PC-3 (cell line): ENCODE measurements at regions not wholly inside any gene's neighbourhood (a gene's known extent, or its start where the extent isn't known, plus 50 kb on each side); places are given as distances from the start of the nearest gene placed in this dataset.

Source experiments
- ATAC-seq: fragments of 200-7000 bp; cut with Tn5 transposase; 2 replicates; pipeline ENCODE4 v1.9.1; 2020; ENCODE audit warnings: mild to moderate bottlenecking, moderate library complexity
- BruUV-seq: library from RNA; stranded (reverse); fragments of 400-500 nt; replicated peaks from 2 replicates; lab custom pipeline; 2021; lab: Mats Ljungman, UMichigan
- CTCF ChIA-PET: fragments of 300-600 bp; sonication (Branson Sonifier 250); formaldehyde crosslinking; loops from one replicate; lab custom pipeline; 2022; ENCODE audit warnings: antibody characterized with exemption; lab: Charles Lee
- POLR2A ChIA-PET: fragments of 300-600 bp; sonication (Branson Sonifier 250); formaldehyde crosslinking; loops from one replicate; lab custom pipeline; 2022; ENCODE audit warnings: antibody characterized with exemption; ENCODE audit not compliant: unreplicated experiment; lab: Charles Lee
- DNase-seq: peaks from one replicate; pipeline ENCODE4 v3.0.0-alpha.2; 2015
- H2AFZ ChIP-seq: fragments of 300-600 bp; sonication (generic); 2 replicates; pipeline ENCODE4 v1.6.0; 2016; ENCODE audit warnings: antibody characterized with exemption, low read length
- H3F3A ChIP-seq: fragments of 300-600 bp; sonication (generic); one replicate; pipeline ENCODE4 v1.6.0; 2017; ENCODE audit warnings: antibody characterized with exemption, low read length, control low read depth, mild to moderate bottlenecking; ENCODE audit not compliant: unreplicated experiment
- H3K27ac ChIP-seq: fragments of 300-600 bp; sonication (generic); 2 replicates; pipeline ENCODE4 v1.5.1; 2016; ENCODE audit warnings: mild to moderate bottlenecking, low read length
- H3K27me3 ChIP-seq: fragments of 300-600 bp; sonication (generic); 2 replicates; pipeline ENCODE4 v1.6.1; 2016; ENCODE audit warnings: low read length, mixed read lengths
- H3K36me3 ChIP-seq: fragments of 300-600 bp; sonication (generic); 2 replicates; pipeline ENCODE4 v1.6.1; 2016; ENCODE audit warnings: low read depth, mixed run types, low read length, mixed read lengths
- H3K4me1 ChIP-seq: fragments of 300-600 bp; sonication (generic); 2 replicates; pipeline ENCODE4 v1.5.1; 2016; ENCODE audit warnings: low read length; ENCODE audit not compliant: insufficient read depth
- H3K4me2 ChIP-seq: fragments of 300-600 bp; sonication (generic); 2 replicates; pipeline ENCODE4 v1.6.0; 2016; ENCODE audit warnings: low read length
- H3K4me3 ChIP-seq: fragments of 300-600 bp; sonication (generic); 2 replicates; pipeline ENCODE4 v1.5.1; 2016; ENCODE audit warnings: mild to moderate bottlenecking, low read length, mixed read lengths
- H3K79me2 ChIP-seq: fragments of 300-600 bp; sonication (generic); 2 replicates; pipeline ENCODE4 v1.6.1; 2017; ENCODE audit warnings: low read length, mixed read lengths
- H3K9ac ChIP-seq: fragments of 300-600 bp; sonication (generic); 2 replicates; pipeline ENCODE4 v1.6.0; 2016; ENCODE audit warnings: mild to moderate bottlenecking, low read length
- H3K9me2 ChIP-seq: fragments of 300-600 bp; sonication (generic); replicated peaks from 2 replicates; pipeline ENCODE4 v1.6.1; 2016; ENCODE audit warnings: mixed run types, low read length, mixed read lengths
- H3K9me3 ChIP-seq: fragments of 300-600 bp; sonication (generic); 2 replicates; pipeline ENCODE4 v1.6.1; 2016; ENCODE audit warnings: low read length, mixed read lengths
- H4K20me1 ChIP-seq: fragments of 300-600 bp; sonication (generic); 2 replicates; pipeline ENCODE4 v1.6.1; 2016; ENCODE audit warnings: low read length, mixed read lengths
- CTCF ChIP-seq: fragments of 300-600 bp; sonication (generic); conservative IDR thresholded peaks from 2 replicates; pipeline ENCODE4 v1.5.1; 2017; ENCODE audit warnings: antibody characterized with exemption, low read depth, mild to moderate bottlenecking, low read length
- EZH2 ChIP-seq: fragments of 300-600 bp; sonication (generic); IDR thresholded peaks from one replicate; pipeline ENCODE4 v1.6.1; 2017; ENCODE audit warnings: antibody characterized with exemption, mild to moderate bottlenecking, low read length; ENCODE audit not compliant: unreplicated experiment
- EZH2phosphoT487 ChIP-seq: fragments of 300-600 bp; sonication (generic); IDR thresholded peaks from 2 replicates; pipeline ENCODE4 v1.6.1; 2018; ENCODE audit warnings: mild to moderate bottlenecking, antibody characterized with exemption, low read length, borderline replicate concordance
- intact Hi-C: fragments of 100-400 bp; cut with micrococcal nuclease; formaldehyde crosslinking; loops from 2 replicates; pipeline ENCODE4 v1.9.0; 2023

DNA sequence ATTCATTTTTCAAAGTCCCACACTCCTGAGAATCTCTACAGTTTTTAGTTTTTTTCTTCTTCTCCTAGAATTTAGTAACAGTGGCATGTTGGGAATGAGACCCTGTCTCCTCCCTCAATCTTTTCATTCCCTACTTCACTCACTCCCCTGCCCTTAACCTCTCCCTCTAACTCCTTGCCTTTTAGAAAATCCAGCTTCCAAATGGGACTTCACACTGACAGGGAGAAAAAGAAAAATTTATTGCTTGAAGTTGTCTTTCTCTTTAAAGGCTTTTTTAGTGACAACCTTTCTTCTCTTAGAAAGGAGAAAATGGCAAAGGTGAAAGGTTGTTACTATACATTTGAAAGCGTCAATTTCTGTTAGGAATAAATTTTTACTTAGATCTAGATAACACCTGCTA, 359.2 kb downstream of the CDH7 start:
- no peak overlapping the region for H2AFZ ChIP-seq
- H3F3A ChIP-seq = no peaks in the 10 kb centered on the region
- no peaks in the 10 kb centered on the region; the same call in 1 of the 2 replicates for H3K27me3 ChIP-seq
- no peak overlapping the region for H3K4me2 ChIP-seq
- ChIA-PET POLR2A (no interaction called here), CTCF (no interaction called here)
- no peak for DNase-seq
- H3K27ac ChIP-seq = no peak overlapping the region
- no TSS peak for BruUV-seq
- H3K36me3 ChIP-seq = no peaks in the 10 kb centered on the region
- intact Hi-C loops = no loop called here
- TF ChIP-seq EZH2 (no peak), EZH2phosphoT487 (no peak), CTCF (no peak)
- no peaks in the 10 kb centered on the region for H3K9me3 ChIP-seq
- no peak for ATAC-seq
- H3K79me2 ChIP-seq = no peaks in the 10 kb centered on the region
- no peaks in the 10 kb centered on the region for H3K9me2 ChIP-seq
- H3K4me3 ChIP-seq = no peak overlapping the region
- no peaks in the 10 kb centered on the region for H4K20me1 ChIP-seq
- no peak overlapping the region for H3K9ac ChIP-seq
- H3K4me1 ChIP-seq = no peaks in the 10 kb centered on the region

- CTCF ChIA-PET = no interaction called here
- DNase-seq (no peak), ATAC-seq (no peak)
- H3K4me2 ChIP-seq = no peak overlapping the region
- H2AFZ ChIP-seq = no peak overlapping the region
- no peak overlapping the region for H3K9ac ChIP-seq
- H3K4me3 ChIP-seq = no peak overlapping the region
- H3K9me3 ChIP-seq = no peaks in the 10 kb centered on the region
- BruUV-seq = no TSS peak
- no peaks in the 10 kb centered on the region for H3K4me1 ChIP-seq
- no peaks in the 10 kb centered on the region for H3K9me2 ChIP-seq
- H3K27me3 ChIP-seq = no peaks in the 10 kb centered on the region
- H3K36me3 ChIP-seq = no peaks in the 10 kb centered on the region
- H3F3A ChIP-seq = no peaks in the 10 kb centered on the region
- no peaks in the 10 kb centered on the region for H4K20me1 ChIP-seq
- no peaks in the 10 kb centered on the region for H3K79me2 ChIP-seq
- POLR2A ChIA-PET = no interaction called here
- H3K27ac ChIP-seq = no peak overlapping the region
- intact Hi-C loops = no loop called here
- TF ChIP-seq EZH2phosphoT487 (no peak), CTCF (no peak), EZH2 (no peak)
Observed at GRCh38 chr18:66107546-66107945, 356.7 kb downstream of the CDH7 start.

GRCh38 chr18:66105016-66105415, 354.2 kb downstream of the CDH7 start:
- no peak for TF ChIP-seq CTCF
- TF ChIP-seq EZH2 = no peak
- Histone ChIP-seq H3K9ac (no peak overlapping the region), H3K27me3 (no peaks in the 10 kb centered on the region), H3K4me1 (no peaks in the 10 kb centered on the region), H3K9me2 (no peaks in the 10 kb centered on the region), H3K4me2 (no peak overlapping the region), H3K79me2 (no peaks in the 10 kb centered on the region), H3K9me3 (no peaks in the 10 kb centered on the region), H3F3A (no peaks in the 10 kb centered on the region), H3K36me3 (no peaks in the 10 kb centered on the region), H4K20me1 (no peaks in the 10 kb centered on the region), H3K27ac (no peak overlapping the region), H2AFZ (no peak overlapping the region), H3K4me3 (no peak overlapping the region)
- ATAC-seq (no peak), DNase-seq (no peak)
- intact Hi-C loops = no loop called here
- no TSS peak for BruUV-seq
- POLR2A ChIA-PET = no interaction called here
- CTCF ChIA-PET = no interaction called here
